ENCODE measurements at regions not wholly inside any gene's neighbourhood (a gene's known extent, or its start where the extent isn't known, plus 50 kb on each side); places are given as distances from the start of the nearest gene placed in this dataset.
"Not testable (repeated sequence)": the region's sequence is repeated elsewhere in the genome, so short reads cannot be mapped to it uniquely, and the experiment has no call there.

DNA sequence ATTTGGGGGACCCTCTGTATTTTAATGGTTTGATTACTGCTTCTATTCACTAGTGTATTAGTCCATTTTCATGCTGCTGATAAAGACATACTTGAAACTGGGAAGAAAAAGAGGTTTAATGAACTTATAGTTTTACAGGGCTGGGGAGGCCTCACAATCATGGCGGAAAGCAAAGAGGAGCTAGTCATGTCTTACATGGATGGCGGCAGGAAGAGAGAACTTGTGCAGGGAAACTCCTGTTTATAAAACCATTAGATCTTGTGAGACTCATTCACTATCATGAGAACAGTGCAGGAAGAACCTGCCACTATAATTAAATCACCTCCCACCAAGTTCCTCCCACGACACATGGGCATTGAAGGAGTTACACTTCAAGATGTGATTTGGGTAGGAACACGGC, 464.5 kb upstream of the RGS18 start:
- DNase-seq, result no peak

- DNase-seq, result no peak
Observed at GRCh38 chr1:191695865-191696264, 462.4 kb upstream of the RGS18 start.

- no peak for DNase-seq
Observed at GRCh38 chr1:191696354-191696753, 461.9 kb upstream of the RGS18 start.

GRCh38 chr1:191697556-191697955, 460.7 kb upstream of the RGS18 start:
- DNase-seq, result no peak

DNA sequence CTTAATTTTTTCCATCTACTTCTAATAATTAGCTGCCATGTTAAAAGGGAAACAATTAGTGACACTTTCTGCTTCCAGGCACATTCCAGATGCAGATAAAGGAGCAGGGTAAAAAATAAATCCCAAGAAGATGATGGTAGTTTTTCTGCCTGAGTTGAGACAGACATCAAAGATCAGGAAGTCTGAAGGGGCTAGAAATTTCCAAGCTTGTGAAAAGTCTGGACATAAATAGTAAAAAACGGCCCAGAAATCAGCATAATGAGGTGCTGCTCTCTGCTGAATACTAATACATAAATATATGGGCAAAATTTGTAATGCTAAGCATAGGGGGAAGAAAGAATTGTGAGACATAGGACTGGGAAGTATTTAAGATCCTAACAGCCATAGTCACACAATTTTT, 460.0 kb upstream of the RGS18 start:
- DNase-seq, result no peak

DNA sequence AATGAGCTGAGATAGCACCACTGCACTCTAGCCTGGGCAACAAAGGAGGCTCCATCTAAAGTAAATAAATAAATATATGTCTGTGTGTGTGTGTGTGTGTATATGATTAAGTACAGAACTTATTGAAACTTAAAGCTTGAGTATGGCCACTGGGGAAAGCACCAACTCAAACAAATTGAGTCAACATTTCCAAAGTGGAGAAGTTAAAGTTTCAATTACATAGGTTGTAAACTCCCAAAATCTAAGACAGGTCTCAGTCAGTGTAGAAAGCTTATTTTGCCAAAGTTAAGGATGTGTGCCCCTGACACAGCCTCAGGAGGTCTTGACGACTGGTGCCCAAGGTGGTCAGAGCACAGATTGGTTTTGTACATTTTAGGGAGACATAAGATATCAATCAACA, 458.9 kb upstream of the RGS18 start:
- DNase-seq, result no peak

- DNase-seq, result no peak
Observed at GRCh38 chr1:191700922-191701321, 457.3 kb upstream of the RGS18 start.

- no peak for DNase-seq
Observed at GRCh38 chr1:191702124-191702523, 456.1 kb upstream of the RGS18 start.

GRCh38 chr1:191707288-191707687, 451.0 kb upstream of the RGS18 start:
- no peak for DNase-seq

- DNase-seq, result no peak
Observed at GRCh38 chr1:191709215-191709614, 449.0 kb upstream of the RGS18 start.

DNA sequence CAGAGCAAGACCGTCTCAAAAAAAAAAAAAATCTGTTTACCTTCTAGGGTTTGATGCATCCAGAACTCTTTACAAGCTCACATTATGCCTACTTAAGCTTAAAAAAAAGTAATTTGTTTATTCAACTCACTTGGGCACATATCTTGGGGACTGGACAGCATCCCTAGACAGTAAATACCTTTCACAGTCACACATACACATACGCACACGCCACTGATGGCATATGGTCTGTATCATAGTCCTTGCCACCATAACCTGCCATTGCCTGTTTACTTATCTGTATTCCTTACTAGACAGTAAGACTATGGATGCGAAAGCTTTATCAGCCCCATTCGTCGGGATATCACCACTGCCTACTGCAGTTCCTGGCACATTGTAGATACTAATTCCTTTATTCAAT, 446.3 kb upstream of the RGS18 start:
- no peak for DNase-seq

- DNase-seq, result no peak
Observed at GRCh38 chr1:191714845-191715244, 443.4 kb upstream of the RGS18 start.

GRCh38 chr1:191729742-191730141, 428.5 kb upstream of the RGS18 start:
- no peak for DNase-seq

- DNase-seq, result not testable (repeated sequence)
Observed at GRCh38 chr1:191731608-191732302, 426.5 kb upstream of the RGS18 start.

DNA sequence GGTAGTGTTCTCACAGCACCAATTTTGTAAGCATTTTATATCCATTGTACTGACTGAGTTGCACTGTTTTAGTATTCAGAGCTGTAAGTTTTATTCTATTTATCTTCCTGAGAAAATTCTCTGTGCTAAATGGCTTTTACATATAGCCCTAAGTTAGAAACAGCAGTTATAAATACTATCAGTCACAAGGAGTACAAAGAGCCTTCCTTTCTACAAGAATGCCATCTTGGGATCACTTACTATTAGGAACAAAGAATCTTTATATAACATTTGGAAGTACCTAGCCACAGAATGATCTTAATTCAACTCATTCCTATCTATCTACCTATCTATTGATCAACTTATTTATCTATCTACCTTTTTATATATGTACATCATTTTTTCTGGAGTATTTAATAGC, 423.9 kb upstream of the RGS18 start:
- DNase-seq, result no peak

DNA sequence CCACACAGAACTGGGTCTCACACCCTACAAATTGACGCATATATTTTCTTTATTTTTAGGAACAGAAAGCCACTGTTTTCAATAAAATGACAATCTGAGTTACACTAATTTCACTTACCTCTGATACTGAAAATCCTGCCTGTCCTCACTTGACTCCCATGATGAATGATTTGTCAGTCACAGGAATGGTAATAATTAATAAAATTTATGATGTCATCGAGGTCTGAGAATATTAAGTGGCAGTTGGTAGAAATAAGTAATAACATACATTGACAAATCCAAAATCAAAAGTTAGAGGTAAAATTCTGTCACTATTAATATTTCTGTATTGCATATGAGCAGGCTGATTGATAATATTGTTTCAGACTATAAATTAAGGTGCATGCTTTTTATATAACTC, 418.7 kb upstream of the RGS18 start:
- no peak for DNase-seq

DNA sequence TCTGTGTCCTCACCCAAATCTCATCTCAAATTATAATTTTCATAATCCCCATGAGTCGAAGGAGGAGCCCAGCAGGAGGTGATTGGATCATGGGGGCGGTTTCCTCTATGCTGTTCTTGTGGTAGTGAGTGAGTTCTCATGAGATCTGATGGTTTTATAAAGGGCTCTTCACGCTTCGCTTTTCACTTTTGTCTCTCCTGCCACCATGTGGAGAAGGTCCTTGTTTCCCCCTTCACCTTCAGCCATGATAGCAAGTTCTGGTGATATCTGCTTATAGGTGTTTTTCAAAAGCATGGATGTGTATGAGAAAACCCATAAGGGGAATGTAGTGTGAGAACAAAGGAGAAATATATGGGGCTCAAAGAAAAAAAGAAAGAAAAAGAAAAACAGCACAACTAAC, 405.9 kb upstream of the RGS18 start:
- DNase-seq, result no peak

- DNase-seq, result no peak
Observed at GRCh38 chr1:191760016-191760415, 398.2 kb upstream of the RGS18 start.

- DNase-seq, result no peak
Observed at GRCh38 chr1:191788551-191788950, 369.7 kb upstream of the RGS18 start.

- DNase-seq, result no peak
Observed at GRCh38 chr1:191798178-191798577, 360.1 kb upstream of the RGS18 start.

- DNase-seq, result no peak
Observed at GRCh38 chr1:191804311-191804710, 354.0 kb upstream of the RGS18 start.

DNA sequence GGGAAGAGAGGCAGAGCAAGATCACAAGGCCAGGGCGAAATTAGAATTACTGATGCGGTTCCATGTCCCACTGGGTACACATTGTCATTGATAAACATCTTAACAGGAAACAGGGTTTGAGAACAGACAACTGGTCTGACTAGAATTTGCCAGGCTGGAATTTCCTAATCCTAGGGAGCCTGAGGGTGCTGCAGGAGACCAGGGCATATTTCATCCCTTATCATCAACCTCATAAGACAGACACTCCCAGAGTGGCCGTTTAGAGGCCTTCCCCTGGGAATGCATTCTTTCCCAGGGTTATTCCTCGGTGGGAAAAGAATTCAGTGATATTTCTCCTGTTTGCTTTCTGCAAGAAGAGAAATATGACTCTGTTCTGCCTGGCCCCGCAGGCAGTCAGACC, 344.7 kb upstream of the RGS18 start:
- not testable (repeated sequence) for DNase-seq

- DNase-seq, result no peak
Observed at GRCh38 chr1:191818198-191818597, 340.1 kb upstream of the RGS18 start.

DNA sequence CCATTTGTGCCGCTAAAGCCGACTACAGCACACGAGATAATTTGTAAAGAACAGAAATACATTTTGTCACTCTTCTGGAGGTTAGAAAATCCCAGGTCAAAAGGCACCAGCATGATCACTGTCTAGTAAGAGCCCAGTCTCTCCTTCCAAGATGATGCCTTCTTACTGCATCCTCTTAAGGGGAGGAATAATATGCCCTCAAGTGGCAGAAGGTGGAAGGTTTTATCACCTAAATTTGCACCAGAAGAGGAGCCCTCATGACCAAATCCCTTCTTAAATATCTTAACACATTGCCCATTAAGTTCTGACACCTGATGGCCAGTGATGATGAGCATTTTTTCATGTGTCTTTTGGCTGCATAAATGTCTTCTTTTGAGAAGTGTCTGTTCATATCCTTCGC, 326.7 kb upstream of the RGS18 start:
- no peak for DNase-seq

DNA sequence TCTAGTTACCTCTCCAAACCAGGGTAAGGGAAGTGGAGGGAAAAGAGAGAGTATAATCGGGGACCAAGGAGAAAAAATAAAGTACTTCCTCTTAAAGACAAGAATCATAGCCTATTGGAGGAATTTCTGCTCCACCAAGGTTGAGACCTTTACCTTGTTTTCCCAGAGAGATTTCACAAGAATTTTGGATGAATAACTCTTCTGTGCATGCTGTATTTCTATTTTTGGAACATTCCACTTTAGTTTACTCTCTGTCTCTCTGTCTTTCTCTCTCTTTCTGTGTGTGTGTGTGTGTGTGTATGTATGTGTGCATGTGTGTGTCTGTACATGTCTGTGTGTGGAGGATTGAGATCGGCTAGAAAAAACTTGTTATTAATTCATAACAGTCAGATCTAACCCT, 318.4 kb upstream of the RGS18 start:
- no peak for DNase-seq

Measured in inflammatory macrophage treated with lipopolysaccharide for 4 hours (primary cell).